Loucy (cell line): ENCODE measurements at regions not wholly inside any gene's neighbourhood (a gene's known extent, or its start where the extent isn't known, plus 50 kb on each side); places are given as distances from the start of the nearest gene placed in this dataset.

Experiments used
- H2AFZ ChIP-seq: fragments of 200-600 bp; sonication (generic); 2 replicates; pipeline ENCODE4 v1.6.0; 2016; ENCODE audit warnings: antibody characterized with exemption, mild to moderate bottlenecking, low read length, moderate library complexity
- H3F3A ChIP-seq: fragments of 200-600 bp; 2 replicates; pipeline ENCODE4 v1.6.0; 2016; ENCODE audit warnings: antibody characterized with exemption, low read depth, mild to moderate bottlenecking
- H3K27me3 ChIP-seq: fragments of 200-600 bp; sonication (generic); 2 replicates; pipeline ENCODE4 v1.6.1; 2014; ENCODE audit warnings: low read length, mild to moderate bottlenecking; ENCODE audit not compliant: insufficient read depth, poor library complexity, severe bottlenecking
- H3K36me3 ChIP-seq: fragments of 200-600 bp; sonication (generic); 2 replicates; pipeline ENCODE4 v1.6.1; 2016; ENCODE audit warnings: low read length; ENCODE audit not compliant: insufficient read depth
- H3K4me1 ChIP-seq: fragments of 200-600 bp; sonication (generic); 2 replicates; pipeline ENCODE4 v1.5.1; 2014; ENCODE audit warnings: low read length, mild to moderate bottlenecking; ENCODE audit not compliant: insufficient read depth, poor library complexity, severe bottlenecking
- H3K4me2 ChIP-seq: fragments of 200-600 bp; sonication (generic); 2 replicates; pipeline ENCODE4 v1.6.0; 2014; ENCODE audit warnings: antibody characterized with exemption, low read length, low read depth, mild to moderate bottlenecking; ENCODE audit not compliant: poor library complexity, severe bottlenecking
- H3K4me3 ChIP-seq: fragments of 200-600 bp; sonication (generic); 2 replicates; pipeline ENCODE4 v1.5.1; 2014; ENCODE audit warnings: low read length, mild to moderate bottlenecking, mixed read lengths; ENCODE audit not compliant: poor library complexity, severe bottlenecking
- H3K79me2 ChIP-seq: fragments of 200-600 bp; sonication (generic); 2 replicates; pipeline ENCODE4 v1.6.1; 2014; ENCODE audit warnings: low read length; ENCODE audit not compliant: insufficient read depth
- H3K9ac ChIP-seq: fragments of 200-600 bp; sonication (generic); 2 replicates; pipeline ENCODE4 v1.6.0; 2014; ENCODE audit warnings: mild to moderate bottlenecking, low read depth, low read length, moderate library complexity; ENCODE audit not compliant: poor library complexity, severe bottlenecking
- H3K9me2 ChIP-seq: fragments of 200-600 bp; sonication (generic); replicated peaks from 2 replicates; pipeline ENCODE4 v1.6.1; 2016; ENCODE audit warnings: low read depth, low read length, mixed read lengths
- H3K9me3 ChIP-seq: fragments of 200-600 bp; sonication (generic); 2 replicates; pipeline ENCODE4 v1.6.1; 2014; ENCODE audit warnings: mild to moderate bottlenecking, antibody characterized with exemption, low read length, low read depth; ENCODE audit not compliant: insufficient read depth
- H4K20me1 ChIP-seq: fragments of 200-600 bp; sonication (generic); 2 replicates; pipeline ENCODE4 v1.6.0; 2014; ENCODE audit warnings: antibody characterized with exemption, low read length, mild to moderate bottlenecking; ENCODE audit not compliant: insufficient read depth, poor library complexity, severe bottlenecking
- EZH2phosphoT487 ChIP-seq: fragments of 200-600 bp; IDR thresholded peaks from 2 replicates; pipeline ENCODE4 v1.6.1; 2018; ENCODE audit warnings: antibody characterized with exemption, mild to moderate bottlenecking, moderate library complexity, borderline replicate concordance
- TF ChIP-seq, protein P1 (sequence below): fragments of 200-600 bp; sonication (generic); conservative IDR thresholded peaks from 2 replicates; pipeline ENCODE4 v1.5.1; 2014; ENCODE audit warnings: mild to moderate bottlenecking, antibody characterized with exemption, low read length

DNA sequence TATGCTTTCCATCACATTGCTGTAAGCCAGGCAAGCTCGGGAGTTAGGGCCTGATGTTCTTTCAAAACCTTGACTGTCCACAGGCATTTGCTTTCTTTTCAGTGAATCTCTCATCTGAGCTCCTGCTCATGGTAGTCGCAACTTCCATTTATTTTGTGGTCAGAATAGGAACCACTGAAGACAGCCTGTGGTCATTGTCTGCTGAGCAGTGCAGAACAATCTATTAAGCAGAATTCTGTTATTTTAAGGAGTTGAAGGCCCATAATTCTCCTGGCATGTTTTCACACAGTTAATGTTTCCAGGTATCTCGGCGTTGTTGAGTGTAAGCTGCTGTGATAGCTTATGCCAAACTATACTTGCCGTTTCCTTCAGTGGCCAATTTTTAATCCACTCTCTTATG, 491.1 kb upstream of the AKR1E2 start:
- no peaks in the 10 kb centered on the region for H3K27me3 ChIP-seq

DNA sequence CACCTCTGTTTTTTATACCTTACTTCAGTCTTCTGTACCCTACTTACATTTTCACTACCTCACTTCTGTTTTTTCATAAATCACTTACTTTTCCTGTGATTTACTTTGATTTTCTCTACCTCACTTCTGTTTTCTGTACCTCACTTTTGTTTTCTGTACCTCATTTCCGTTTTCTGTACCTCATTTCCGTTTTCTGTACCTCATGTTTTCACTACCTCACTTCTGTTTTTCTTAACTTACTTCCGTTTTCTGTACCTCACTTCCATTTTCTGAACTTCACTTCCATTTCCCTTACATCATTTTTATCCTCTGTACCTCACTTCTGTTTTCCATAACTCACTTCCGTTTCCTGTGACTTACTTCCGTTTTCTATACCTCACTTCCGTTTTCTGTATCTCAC, 492.0 kb upstream of the AKR1E2 start:
- Histone ChIP-seq H3K4me2 (no peak overlapping the region), H3K36me3 (no peaks in the 10 kb centered on the region), H3K9ac (no peak overlapping the region), H3K9me2 (no peaks in the 10 kb centered on the region), H2AFZ (no peak overlapping the region), H3F3A (no peaks in the 10 kb centered on the region), H3K27me3 (no peaks in the 10 kb centered on the region), H3K4me1 (no peaks in the 10 kb centered on the region), H3K4me3 (no peak overlapping the region), H3K9me3 (peaks cover 12% of the 10 kb centered on the region; the same call in 1 of the 2 replicates), H3K79me2 (no peaks in the 10 kb centered on the region), H4K20me1 (no peaks in the 10 kb centered on the region)
- TF ChIP-seq, protein P1, sequence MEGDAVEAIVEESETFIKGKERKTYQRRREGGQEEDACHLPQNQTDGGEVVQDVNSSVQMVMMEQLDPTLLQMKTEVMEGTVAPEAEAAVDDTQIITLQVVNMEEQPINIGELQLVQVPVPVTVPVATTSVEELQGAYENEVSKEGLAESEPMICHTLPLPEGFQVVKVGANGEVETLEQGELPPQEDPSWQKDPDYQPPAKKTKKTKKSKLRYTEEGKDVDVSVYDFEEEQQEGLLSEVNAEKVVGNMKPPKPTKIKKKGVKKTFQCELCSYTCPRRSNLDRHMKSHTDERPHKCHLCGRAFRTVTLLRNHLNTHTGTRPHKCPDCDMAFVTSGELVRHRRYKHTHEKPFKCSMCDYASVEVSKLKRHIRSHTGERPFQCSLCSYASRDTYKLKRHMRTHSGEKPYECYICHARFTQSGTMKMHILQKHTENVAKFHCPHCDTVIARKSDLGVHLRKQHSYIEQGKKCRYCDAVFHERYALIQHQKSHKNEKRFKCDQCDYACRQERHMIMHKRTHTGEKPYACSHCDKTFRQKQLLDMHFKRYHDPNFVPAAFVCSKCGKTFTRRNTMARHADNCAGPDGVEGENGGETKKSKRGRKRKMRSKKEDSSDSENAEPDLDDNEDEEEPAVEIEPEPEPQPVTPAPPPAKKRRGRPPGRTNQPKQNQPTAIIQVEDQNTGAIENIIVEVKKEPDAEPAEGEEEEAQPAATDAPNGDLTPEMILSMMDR = no peak
- TF ChIP-seq EZH2phosphoT487 = no peak

More for the DNA sequence above, 491.1 kb upstream of the AKR1E2 start:
- H3K9me3 ChIP-seq = peaks cover 12% of the 10 kb centered on the region; the same call in 1 of the 2 replicates
- no peaks in the 10 kb centered on the region for H3K4me1 ChIP-seq
- H3K79me2 ChIP-seq = no peaks in the 10 kb centered on the region
- no peaks in the 10 kb centered on the region for H3F3A ChIP-seq
- TF ChIP-seq EZH2phosphoT487 = no peak
- TF ChIP-seq, protein P1 = no peak
- no peaks in the 10 kb centered on the region for H3K36me3 ChIP-seq
- no peaks in the 10 kb centered on the region for H4K20me1 ChIP-seq
- H3K9ac ChIP-seq = no peak overlapping the region
- no peaks in the 10 kb centered on the region for H3K9me2 ChIP-seq
- no peak overlapping the region for H3K4me3 ChIP-seq
- H2AFZ ChIP-seq = no peak overlapping the region
- no peak overlapping the region for H3K4me2 ChIP-seq

DNA sequence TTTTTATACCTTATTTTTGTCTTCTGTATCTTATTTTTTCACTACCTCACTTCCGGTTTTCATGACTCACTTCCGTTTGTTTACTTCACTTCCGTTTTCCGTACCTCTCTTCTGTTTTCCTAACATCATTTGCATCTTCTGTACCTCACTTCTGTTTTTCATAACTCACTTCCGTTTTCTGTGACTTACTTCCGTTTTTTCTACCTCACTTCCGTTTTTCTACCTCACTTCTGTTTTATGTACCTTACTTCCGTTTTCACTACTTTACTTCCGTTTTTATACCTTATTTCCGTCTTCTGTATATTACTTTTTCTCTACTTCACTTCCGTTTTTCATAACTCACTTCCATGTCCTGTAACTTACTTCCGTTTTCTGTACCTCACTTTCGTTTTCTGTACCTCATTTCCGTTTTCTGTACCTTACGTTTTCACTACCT, 492.5 kb upstream of the AKR1E2 start:
- H3K9me3 ChIP-seq = peaks cover 12% of the 10 kb centered on the region; the same call in 1 of the 2 replicates
- H3K4me1 ChIP-seq = no peaks in the 10 kb centered on the region
- H2AFZ ChIP-seq = no peak overlapping the region
- no peaks in the 10 kb centered on the region for H3F3A ChIP-seq
- H3K9me2 ChIP-seq = no peaks in the 10 kb centered on the region
- no peaks in the 10 kb centered on the region for H4K20me1 ChIP-seq
- no peak overlapping the region for H3K4me3 ChIP-seq
- no peaks in the 10 kb centered on the region for H3K79me2 ChIP-seq
- no peaks in the 10 kb centered on the region for H3K36me3 ChIP-seq
- TF ChIP-seq, protein P1 = no peak
- TF ChIP-seq EZH2phosphoT487 = no peak
- no peak overlapping the region for H3K9ac ChIP-seq
- H3K27me3 ChIP-seq = no peaks in the 10 kb centered on the region
- no peak overlapping the region for H3K4me2 ChIP-seq
